GM21619 (cell line): ENCODE measurements at regions not wholly inside any gene's neighbourhood (a gene's known extent, or its start where the extent isn't known, plus 50 kb on each side); places are given as distances from the start of the nearest gene placed in this dataset.

ENCODE experiments used
- ATAC-seq: cut with Tn5 transposase; IDR thresholded peaks from one replicate; pipeline ENCODE4 v1.9.1; 2021; ENCODE audit not compliant: unreplicated experiment

GRCh38 chr4:123496421-123496820 is 99.8 kb downstream of the SPRY1 start:
- no peak for ATAC-seq

GRCh38 chr4:123497340-123497739 is 100.7 kb downstream of the SPRY1 start:
- no peak for ATAC-seq

- ATAC-seq: no peak
Measured at GRCh38 chr4:123501733-123502132, 105.1 kb downstream of the SPRY1 start.

- no peak for ATAC-seq
Measured at GRCh38 chr4:123503698-123504363, 107.2 kb downstream of the SPRY1 start.

- peak; percentile 65 for ATAC-seq
Measured at GRCh38 chr4:123505095-123506010, 108.8 kb downstream of the SPRY1 start.

- no peak for ATAC-seq
Measured at GRCh38 chr4:123506011-123506695, 109.6 kb downstream of the SPRY1 start.

- ATAC-seq: no peak
Measured at GRCh38 chr4:123507376-123507775, 110.8 kb downstream of the SPRY1 start.

GRCh38 chr4:123510221-123510620 is 113.6 kb downstream of the SPRY1 start:
- ATAC-seq: no peak

GRCh38 chr4:123510659-123511058 is 114.1 kb downstream of the SPRY1 start:
- ATAC-seq: no peak

- ATAC-seq: no peak
Measured at GRCh38 chr4:123516576-123516975, 120.0 kb downstream of the SPRY1 start.

- no peak for ATAC-seq
Measured at GRCh38 chr4:123517176-123517575, 120.6 kb downstream of the SPRY1 start.

GRCh38 chr4:123517971-123518370 is 121.4 kb downstream of the SPRY1 start:
- no peak for ATAC-seq

- ATAC-seq: peak; percentile 51
Measured at GRCh38 chr4:123520325-123520724, 123.7 kb downstream of the SPRY1 start.

- no peak for ATAC-seq
Measured at GRCh38 chr4:123522081-123522480, 125.5 kb downstream of the SPRY1 start.

GRCh38 chr4:123522646-123523045 is 126.1 kb downstream of the SPRY1 start:
- no peak for ATAC-seq

- no peak for ATAC-seq
Measured at GRCh38 chr4:123524958-123525628, 128.5 kb downstream of the SPRY1 start.

GRCh38 chr4:123526511-123526910 is 129.9 kb downstream of the SPRY1 start:
- ATAC-seq: no peak

GRCh38 chr4:123528501-123529277 is 132.1 kb downstream of the SPRY1 start:
- ATAC-seq: no peak

- no peak for ATAC-seq
Measured at GRCh38 chr4:123529278-123529568, 132.6 kb downstream of the SPRY1 start.

- no peak for ATAC-seq
Measured at GRCh38 chr4:123530357-123530756, 133.8 kb downstream of the SPRY1 start.
